GM12892 (cell line): ENCODE measurements at regions not wholly inside any gene's neighbourhood (a gene's known extent, or its start where the extent isn't known, plus 50 kb on each side); places are given as distances from the start of the nearest gene placed in this dataset.

Source experiments
- POLR2A ChIP-seq: IDR thresholded peaks from 2 replicates; pipeline ENCODE4 v1.6.1; 2011; ENCODE audit warnings: low read depth, low read length, control low read depth
- POLR2AphosphoS5 ChIP-seq: IDR thresholded peaks from 2 replicates; pipeline ENCODE4 v1.6.1; 2011; ENCODE audit warnings: low read depth, low read length, control low read depth
- TAF1 ChIP-seq: IDR thresholded peaks from 2 replicates; pipeline ENCODE4 v1.6.1; 2011; ENCODE audit warnings: low read depth, mild to moderate bottlenecking, control low read depth, low read length, borderline replicate concordance

- no peak for TF ChIP-seq POLR2A
- TF ChIP-seq POLR2AphosphoS5 = no peak
- TF ChIP-seq TAF1 = no peak
Measured at GRCh38 chr6:85865420-85866369, 223.0 kb upstream of the SYNCRIP start.
